ENCODE measurements at regions not wholly inside any gene's neighbourhood (a gene's known extent, or its start where the extent isn't known, plus 50 kb on each side); places are given as distances from the start of the nearest gene placed in this dataset.

DNA sequence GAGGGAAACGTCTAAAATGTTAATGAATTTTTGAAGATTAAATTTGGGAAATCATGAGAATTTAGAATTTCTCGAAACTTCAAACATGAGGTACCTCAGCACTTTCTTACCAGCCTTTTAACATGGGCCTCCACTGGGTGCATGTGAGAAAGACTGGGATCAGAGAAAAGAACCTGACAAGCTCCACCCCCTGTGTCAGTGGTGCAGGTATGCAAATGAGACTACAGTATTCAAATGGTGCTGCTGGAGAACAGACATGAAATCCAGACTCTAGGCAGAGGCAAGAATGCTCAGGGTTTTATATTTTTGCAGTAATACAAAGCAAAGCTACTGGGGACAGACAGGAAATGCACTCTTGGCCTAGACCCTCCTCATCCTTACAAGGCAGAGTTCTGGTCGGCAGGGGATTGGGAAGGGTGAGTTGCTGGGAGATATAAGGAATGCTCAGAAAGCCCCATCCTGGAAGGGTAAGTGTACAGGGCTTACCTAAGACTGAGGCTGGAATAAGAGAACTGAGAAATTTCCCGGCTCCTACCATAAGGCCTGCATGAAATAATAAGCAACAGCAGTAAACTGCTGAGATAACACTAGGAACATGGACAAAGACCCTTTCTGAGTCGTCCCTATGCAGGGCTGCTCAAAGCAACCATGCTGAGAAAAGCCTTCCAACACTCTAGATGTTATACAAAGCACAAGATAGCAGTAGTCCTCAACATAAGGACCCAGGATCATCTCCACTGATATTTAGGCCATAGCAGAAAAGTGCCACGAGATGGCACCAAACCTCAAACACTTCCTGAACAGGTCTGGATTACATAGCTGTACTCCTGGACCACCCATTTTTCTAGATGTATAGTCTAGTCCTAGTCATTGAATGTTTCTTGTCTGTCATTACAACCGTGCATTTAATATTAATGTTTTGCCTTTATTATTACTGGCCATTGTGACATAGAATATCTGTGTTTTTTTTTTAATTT is 260.8 kb downstream of the RASSF9 start:
- no peaks in the 10 kb centered on the region for H3K36me3 ChIP-seq (ENCODE audit: control insufficient read depth, insufficient read depth, low read length, severe bottlenecking)
- no peak overlapping the region for H3K4me3 ChIP-seq (ENCODE audit: low read length)
- H3K9me3 ChIP-seq (ENCODE audit: control insufficient read depth, low read length) = no peaks in the 10 kb centered on the region
- peaks cover 7% of the 10 kb centered on the region for H3K4me1 ChIP-seq (ENCODE audit: control insufficient read depth, insufficient read depth, low read length)
- no peaks in the 10 kb centered on the region for H3K27me3 ChIP-seq (replicated peaks; ENCODE audit: control insufficient read depth, insufficient read depth, low read length)
- H3K9ac ChIP-seq (ENCODE audit: low read length) = no peak overlapping the region
- peak; percentile 85 for DNase-seq (ENCODE audit: low read depth)

DNA sequence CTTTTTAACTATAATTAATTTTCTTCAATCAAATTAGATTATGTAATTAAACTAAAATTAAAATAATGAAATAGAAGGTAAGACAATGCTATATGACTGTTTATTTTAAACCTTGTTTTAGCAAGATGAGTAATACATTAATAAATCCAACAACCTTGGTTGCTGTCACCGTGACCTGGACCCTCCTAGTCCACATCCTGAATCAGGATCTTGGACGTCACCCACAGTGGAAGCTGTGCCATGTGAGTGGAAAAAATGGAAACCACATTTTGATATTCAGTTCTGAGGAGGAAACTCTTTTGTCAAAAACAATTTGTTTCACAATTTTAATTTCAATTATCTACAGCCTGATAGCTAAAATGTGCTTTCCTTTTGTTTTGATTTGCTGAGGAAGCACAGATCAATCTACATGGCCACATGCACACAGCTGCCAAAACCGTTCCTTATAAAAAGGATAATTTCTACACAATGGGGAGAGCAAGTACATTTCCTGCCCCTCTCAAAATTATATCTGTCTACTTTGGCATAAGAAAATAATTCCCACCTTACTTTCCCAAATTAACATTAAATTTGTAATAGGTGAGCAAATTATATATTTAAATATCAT is 255.5 kb downstream of the RASSF9 start:
- Histone ChIP-seq H3K9ac (ENCODE audit: low read length) (no peak overlapping the region), H3K9me3 (ENCODE audit: control insufficient read depth, low read length) (no peaks in the 10 kb centered on the region), H3K27me3 (replicated peaks; ENCODE audit: control insufficient read depth, insufficient read depth, low read length) (no peaks in the 10 kb centered on the region), H3K36me3 (ENCODE audit: control insufficient read depth, insufficient read depth, low read length, severe bottlenecking) (no peaks in the 10 kb centered on the region), H3K4me1 (ENCODE audit: control insufficient read depth, insufficient read depth, low read length) (no peaks in the 10 kb centered on the region), H3K4me3 (ENCODE audit: low read length) (no peak overlapping the region)
- DNase-seq (ENCODE audit: low read depth) = no peak

DNA sequence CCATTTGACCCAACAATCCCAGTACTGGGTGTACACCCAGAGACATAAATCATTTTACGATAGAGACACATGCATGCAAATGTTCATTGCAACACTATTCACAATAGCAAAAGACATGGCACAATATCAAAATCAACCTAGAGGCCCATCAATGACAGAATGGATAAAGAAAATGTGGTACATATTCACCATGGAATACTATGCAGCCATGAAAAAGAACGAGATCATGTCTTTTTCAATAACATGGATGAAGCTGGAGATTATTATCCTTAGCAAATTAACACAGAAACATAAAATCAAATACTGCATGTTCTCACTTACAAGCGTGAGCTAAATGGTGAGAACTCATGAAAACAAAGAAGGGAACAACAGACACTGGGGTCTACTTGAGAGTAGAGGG is 249.1 kb downstream of the RASSF9 start:
- no peak for DNase-seq (ENCODE audit: low read depth)
- Histone ChIP-seq H3K27me3 (replicated peaks; ENCODE audit: control insufficient read depth, insufficient read depth, low read length) (no peaks in the 10 kb centered on the region), H3K36me3 (ENCODE audit: control insufficient read depth, insufficient read depth, low read length, severe bottlenecking) (no peaks in the 10 kb centered on the region), H3K9ac (ENCODE audit: low read length) (no peak overlapping the region), H3K4me1 (ENCODE audit: control insufficient read depth, insufficient read depth, low read length) (no peaks in the 10 kb centered on the region), H3K4me3 (ENCODE audit: low read length) (no peak overlapping the region), H3K9me3 (ENCODE audit: control insufficient read depth, low read length) (peaks cover 3% of the 10 kb centered on the region)

DNA sequence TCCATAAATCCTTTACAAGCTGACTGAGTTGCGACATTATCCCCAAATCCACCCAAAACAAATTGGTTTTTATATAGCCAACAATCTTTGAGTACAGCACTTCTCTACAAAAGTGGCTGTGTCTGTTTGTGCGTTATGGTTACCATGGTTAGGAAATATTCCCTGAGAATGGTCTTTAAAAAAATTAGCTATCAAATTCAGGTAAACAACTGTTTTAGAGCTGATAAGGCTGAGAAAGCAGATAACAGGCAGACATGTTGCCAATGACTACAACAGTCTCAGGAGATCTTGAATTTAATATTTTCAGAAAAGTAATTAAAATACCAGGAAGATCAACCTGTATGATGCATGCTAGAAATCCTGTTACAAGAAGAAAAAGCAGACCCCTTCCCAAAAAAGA is 248.0 kb downstream of the RASSF9 start:
- no peak overlapping the region for H3K4me3 ChIP-seq (ENCODE audit: low read length)
- no peaks in the 10 kb centered on the region for H3K36me3 ChIP-seq (ENCODE audit: control insufficient read depth, insufficient read depth, low read length, severe bottlenecking)
- H3K4me1 ChIP-seq (ENCODE audit: control insufficient read depth, insufficient read depth, low read length) = no peaks in the 10 kb centered on the region
- no peak overlapping the region for H3K9ac ChIP-seq (ENCODE audit: low read length)
- no peak for DNase-seq (ENCODE audit: low read depth)
- H3K27me3 ChIP-seq (replicated peaks; ENCODE audit: control insufficient read depth, insufficient read depth, low read length) = no peaks in the 10 kb centered on the region
- H3K9me3 ChIP-seq (ENCODE audit: control insufficient read depth, low read length) = peaks cover 3% of the 10 kb centered on the region

DNA sequence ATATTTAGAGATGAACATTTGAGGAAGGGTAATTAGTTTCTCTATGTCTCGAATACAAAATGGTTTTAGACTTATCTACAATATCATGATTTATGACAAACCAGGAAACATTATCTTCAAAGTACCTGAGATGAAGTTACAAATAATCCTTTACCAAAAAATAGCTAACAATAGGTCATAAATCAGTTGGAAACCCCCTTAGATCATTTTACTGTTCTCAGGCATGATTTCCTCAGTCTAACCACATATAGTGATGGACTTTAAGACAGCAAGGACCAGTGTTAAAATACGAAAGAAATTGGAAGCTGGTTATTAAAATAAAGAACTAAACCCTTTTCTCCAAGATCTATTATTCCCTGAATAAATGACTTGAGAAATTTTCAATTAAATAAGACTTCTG is 235.4 kb downstream of the RASSF9 start:
- Histone ChIP-seq H3K27me3 (replicated peaks; ENCODE audit: control insufficient read depth, insufficient read depth, low read length) (no peaks in the 10 kb centered on the region), H3K4me3 (ENCODE audit: low read length) (no peak overlapping the region), H3K36me3 (ENCODE audit: control insufficient read depth, insufficient read depth, low read length, severe bottlenecking) (no peaks in the 10 kb centered on the region), H3K9ac (ENCODE audit: low read length) (no peak overlapping the region), H3K9me3 (ENCODE audit: control insufficient read depth, low read length) (peaks cover 4% of the 10 kb centered on the region), H3K4me1 (ENCODE audit: control insufficient read depth, insufficient read depth, low read length) (no peaks in the 10 kb centered on the region)
- no peak for DNase-seq (ENCODE audit: low read depth)

DNA sequence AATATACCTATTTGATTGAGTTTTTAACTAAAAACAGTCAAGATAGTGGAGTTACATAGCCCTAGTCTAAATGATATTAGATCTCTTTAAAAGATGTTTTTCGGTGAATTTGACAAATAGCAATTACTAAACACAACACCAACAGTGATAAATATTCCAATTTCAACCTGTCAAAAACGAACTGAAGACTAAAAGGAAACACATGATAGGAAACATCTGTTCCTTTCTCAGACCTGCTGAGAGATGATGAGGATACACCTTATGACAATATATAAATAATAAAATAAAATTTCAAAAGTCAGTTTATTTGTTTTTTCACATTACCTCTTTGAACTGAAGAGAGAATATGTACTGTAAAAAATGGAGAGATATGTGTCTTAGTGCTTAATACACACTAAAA is 232.7 kb downstream of the RASSF9 start:
- Histone ChIP-seq H3K9ac (ENCODE audit: low read length) (no peak overlapping the region), H3K36me3 (ENCODE audit: control insufficient read depth, insufficient read depth, low read length, severe bottlenecking) (no peaks in the 10 kb centered on the region), H3K4me1 (ENCODE audit: control insufficient read depth, insufficient read depth, low read length) (no peaks in the 10 kb centered on the region), H3K9me3 (ENCODE audit: control insufficient read depth, low read length) (no peaks in the 10 kb centered on the region), H3K27me3 (replicated peaks; ENCODE audit: control insufficient read depth, insufficient read depth, low read length) (no peaks in the 10 kb centered on the region), H3K4me3 (ENCODE audit: low read length) (no peak overlapping the region)
- no peak for DNase-seq (ENCODE audit: low read depth)

DNA sequence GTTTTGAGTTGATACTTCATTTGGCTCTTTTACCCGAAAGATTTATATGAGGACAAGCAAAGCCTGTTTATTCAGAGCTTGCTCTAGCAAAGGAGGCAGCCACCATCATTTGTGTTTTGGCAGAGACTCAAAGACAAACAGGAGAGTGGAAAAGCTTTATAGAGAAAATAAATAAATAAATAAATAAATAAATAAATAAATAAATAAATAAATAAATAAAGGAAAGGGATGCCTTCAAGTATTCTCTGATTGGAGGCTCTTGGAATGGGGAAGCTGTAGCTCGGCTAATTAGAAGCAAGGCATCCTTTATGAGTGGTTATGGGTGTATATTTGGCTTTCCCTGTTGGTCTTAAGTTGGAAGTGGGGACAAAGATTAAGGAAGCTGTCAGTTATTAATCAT is 229.8 kb downstream of the RASSF9 start:
- Histone ChIP-seq H3K9me3 (ENCODE audit: control insufficient read depth, low read length) (no peaks in the 10 kb centered on the region), H3K9ac (ENCODE audit: low read length) (no peak overlapping the region), H3K27me3 (replicated peaks; ENCODE audit: control insufficient read depth, insufficient read depth, low read length) (no peaks in the 10 kb centered on the region), H3K4me1 (ENCODE audit: control insufficient read depth, insufficient read depth, low read length) (no peaks in the 10 kb centered on the region), H3K36me3 (ENCODE audit: control insufficient read depth, insufficient read depth, low read length, severe bottlenecking) (no peaks in the 10 kb centered on the region), H3K4me3 (ENCODE audit: low read length) (no peak overlapping the region)
- no peak for DNase-seq (ENCODE audit: low read depth)

DNA sequence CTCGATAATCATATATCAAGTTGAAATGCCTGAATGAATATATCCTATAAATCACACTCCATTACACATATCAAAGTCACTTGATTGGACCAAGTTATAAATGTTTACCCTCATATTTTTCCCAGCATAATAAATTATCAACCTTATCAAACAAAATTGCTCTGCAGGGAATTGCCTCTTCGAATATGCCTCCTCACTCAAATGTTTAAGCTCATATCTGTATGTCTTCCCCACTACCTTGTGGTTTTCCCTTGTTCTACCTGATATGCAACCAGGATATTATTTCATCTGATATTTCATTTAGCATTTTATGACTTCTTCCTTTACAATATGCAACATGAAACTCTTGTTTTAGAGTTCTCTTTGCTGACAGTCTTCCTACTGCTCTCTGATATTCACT is 226.4 kb downstream of the RASSF9 start:
- DNase-seq (ENCODE audit: low read depth) = no peak
- H3K27me3 ChIP-seq (replicated peaks; ENCODE audit: control insufficient read depth, insufficient read depth, low read length) = no peaks in the 10 kb centered on the region
- no peak overlapping the region for H3K4me3 ChIP-seq (ENCODE audit: low read length)
- no peak overlapping the region for H3K9ac ChIP-seq (ENCODE audit: low read length)
- no peaks in the 10 kb centered on the region for H3K4me1 ChIP-seq (ENCODE audit: control insufficient read depth, insufficient read depth, low read length)
- no peaks in the 10 kb centered on the region for H3K36me3 ChIP-seq (ENCODE audit: control insufficient read depth, insufficient read depth, low read length, severe bottlenecking)
- peaks cover 4% of the 10 kb centered on the region for H3K9me3 ChIP-seq (ENCODE audit: control insufficient read depth, low read length)

DNA sequence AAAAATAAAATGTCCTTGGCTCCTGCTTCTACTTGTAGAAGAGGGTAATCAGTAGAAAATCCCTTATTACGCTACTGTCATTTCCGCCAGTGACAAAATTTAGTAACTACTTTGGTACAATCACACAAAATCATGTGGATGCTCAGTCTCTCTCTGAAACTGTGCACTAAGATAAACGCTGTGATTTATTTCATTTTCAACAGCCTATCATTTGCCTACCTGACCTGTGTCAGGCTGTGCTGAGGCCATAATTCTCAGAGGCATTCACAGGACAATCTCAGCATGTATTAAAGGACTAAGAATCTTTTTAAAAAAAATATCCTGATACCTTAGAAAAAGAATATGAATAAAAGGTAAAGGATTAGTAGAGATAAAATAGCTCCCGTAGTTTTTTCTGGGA is 226.0 kb downstream of the RASSF9 start:
- DNase-seq (ENCODE audit: low read depth) = no peak
- Histone ChIP-seq H3K9ac (ENCODE audit: low read length) (no peak overlapping the region), H3K4me1 (ENCODE audit: control insufficient read depth, insufficient read depth, low read length) (no peaks in the 10 kb centered on the region), H3K27me3 (replicated peaks; ENCODE audit: control insufficient read depth, insufficient read depth, low read length) (no peaks in the 10 kb centered on the region), H3K4me3 (ENCODE audit: low read length) (no peak overlapping the region), H3K36me3 (ENCODE audit: control insufficient read depth, insufficient read depth, low read length, severe bottlenecking) (no peaks in the 10 kb centered on the region), H3K9me3 (ENCODE audit: control insufficient read depth, low read length) (peaks cover 4% of the 10 kb centered on the region)

- Histone ChIP-seq H3K9me3 (ENCODE audit: control insufficient read depth, low read length) (peaks cover 4% of the 10 kb centered on the region), H3K36me3 (ENCODE audit: control insufficient read depth, insufficient read depth, low read length, severe bottlenecking) (no peaks in the 10 kb centered on the region), H3K27me3 (replicated peaks; ENCODE audit: control insufficient read depth, insufficient read depth, low read length) (no peaks in the 10 kb centered on the region), H3K4me3 (ENCODE audit: low read length) (no peak overlapping the region), H3K4me1 (ENCODE audit: control insufficient read depth, insufficient read depth, low read length) (no peaks in the 10 kb centered on the region), H3K9ac (ENCODE audit: low read length) (no peak overlapping the region)
- no peak for DNase-seq (ENCODE audit: low read depth)
These were observed 220.0 kb downstream of the RASSF9 start for GRCh38 chr12:85616201-85616600.

GRCh38 chr12:85617307-85618091 is 218.7 kb downstream of the RASSF9 start:
- Histone ChIP-seq H3K4me3 (ENCODE audit: low read length) (no peak overlapping the region), H3K36me3 (ENCODE audit: control insufficient read depth, insufficient read depth, low read length, severe bottlenecking) (no peaks in the 10 kb centered on the region), H3K27me3 (replicated peaks; ENCODE audit: control insufficient read depth, insufficient read depth, low read length) (no peaks in the 10 kb centered on the region), H3K9ac (ENCODE audit: low read length) (no peak overlapping the region), H3K4me1 (ENCODE audit: control insufficient read depth, insufficient read depth, low read length) (no peaks in the 10 kb centered on the region), H3K9me3 (ENCODE audit: control insufficient read depth, low read length) (no peaks in the 10 kb centered on the region)
- DNase-seq (ENCODE audit: low read depth) = no peak
